Fibroblast of skin of left quadriceps (primary cell): ENCODE measurements at regions not wholly inside any gene's neighbourhood (a gene's known extent, or its start where the extent isn't known, plus 50 kb on each side); places are given as distances from the start of the nearest gene placed in this dataset.

Experiments used
- DNase-seq, 2 experiments: peaks; one replicate each; pipeline ENCODE4 v3.0.0-alpha.2; 2013; ENCODE audit warnings: low read depth in 2 of 2

- DNase-seq = peak; percentile 81
Observed at GRCh38 chr1:201748335-201748734, 80.6 kb upstream of the IPO9 start.

- DNase-seq = no peak
Observed at GRCh38 chr1:201749059-201749690, 79.8 kb upstream of the IPO9 start.

- DNase-seq = no peak
Observed at GRCh38 chr1:201750120-201750519, 78.8 kb upstream of the IPO9 start.

GRCh38 chr1:201750934-201751333 lies 78.0 kb upstream of the IPO9 start:
- DNase-seq = no peak

GRCh38 chr1:201751872-201752271 lies 77.1 kb upstream of the IPO9 start:
- no peak for DNase-seq

GRCh38 chr1:201752333-201752732 lies 76.6 kb upstream of the IPO9 start:
- no peak for DNase-seq

- no peak for DNase-seq
Observed at GRCh38 chr1:201753492-201753891, 75.5 kb upstream of the IPO9 start.

- DNase-seq = no peak
Observed at GRCh38 chr1:201754353-201754752, 74.6 kb upstream of the IPO9 start.

- no peak for DNase-seq
Observed at GRCh38 chr1:201755200-201755599, 73.8 kb upstream of the IPO9 start.

GRCh38 chr1:201756406-201756805 lies 72.6 kb upstream of the IPO9 start:
- DNase-seq = peak; percentile 76 to 77

GRCh38 chr1:201758499-201759050 lies 70.4 kb upstream of the IPO9 start:
- no peak for DNase-seq

- DNase-seq = no peak
Observed at GRCh38 chr1:201759194-201759815, 69.7 kb upstream of the IPO9 start.

GRCh38 chr1:201760516-201760915 lies 68.4 kb upstream of the IPO9 start:
- DNase-seq = peak; percentile 75 to 78

- no peak for DNase-seq
Observed at GRCh38 chr1:201761178-201761577, 67.8 kb upstream of the IPO9 start.

GRCh38 chr1:201761871-201762270 lies 67.1 kb upstream of the IPO9 start:
- no peak for DNase-seq

- DNase-seq = no peak
Observed at GRCh38 chr1:201762381-201762780, 66.6 kb upstream of the IPO9 start.

- peak in 1 of 2 experiments; percentile 71 for DNase-seq
Observed at GRCh38 chr1:201763455-201764140, 65.4 kb upstream of the IPO9 start.

- DNase-seq = no peak
Observed at GRCh38 chr1:201764166-201764565, 64.8 kb upstream of the IPO9 start.

- no peak for DNase-seq
Observed at GRCh38 chr1:201764579-201764978, 64.4 kb upstream of the IPO9 start.

GRCh38 chr1:201766131-201766866 lies 62.7 kb upstream of the IPO9 start:
- peak; percentile 83 to 84 for DNase-seq

- DNase-seq = no peak
Observed at GRCh38 chr1:201767339-201767738, 61.6 kb upstream of the IPO9 start.

GRCh38 chr1:201769072-201769471 lies 59.9 kb upstream of the IPO9 start:
- DNase-seq = no peak
